H9 (cell line): ENCODE measurements at regions not wholly inside any gene's neighbourhood (a gene's known extent, or its start where the extent isn't known, plus 50 kb on each side); places are given as distances from the start of the nearest gene placed in this dataset.
A peak's percentile ranks its signal among the peaks of the same experiment; 100 is the strongest.

Source experiments
- DNase-seq: peaks from one replicate; pipeline ENCODE4 v3.0.0-alpha.2; 2017
- H2AFZ ChIP-seq: one replicate; pipeline ENCODE4 v1.6.1; 2013; ENCODE audit warnings: mild to moderate bottlenecking, low read length, control low read depth, moderate library complexity
- H2AK5ac ChIP-seq: 2 replicates; pipeline ENCODE4 v1.6.1; 2013; ENCODE audit warnings: low read length, control low read depth, mixed read lengths; ENCODE audit not compliant: insufficient read length
- H2BK120ac ChIP-seq: one replicate; pipeline ENCODE4 v1.6.1; 2013; ENCODE audit warnings: low read depth, mild to moderate bottlenecking, low read length, control low read depth, inconsistent platforms; ENCODE audit not compliant: poor library complexity, severe bottlenecking
- H2BK12ac ChIP-seq: 2 replicates; pipeline ENCODE4 v1.6.1; 2013; ENCODE audit warnings: low read length, control low read depth, mixed read lengths, low read depth; ENCODE audit not compliant: insufficient read length
- H2BK15ac ChIP-seq: 2 replicates; pipeline ENCODE4 v1.6.1; 2013; ENCODE audit warnings: low read depth, low read length, control low read depth
- H2BK20ac ChIP-seq: one replicate; pipeline ENCODE4 v1.6.1; 2013; ENCODE audit warnings: low read depth, mild to moderate bottlenecking, low read length, control low read depth, inconsistent platforms; ENCODE audit not compliant: poor library complexity, severe bottlenecking
- H2BK5ac ChIP-seq: 2 replicates; pipeline ENCODE4 v1.6.1; 2013; ENCODE audit warnings: low read length, control low read depth, mixed read lengths; ENCODE audit not compliant: insufficient read length
- H3K14ac ChIP-seq: 2 replicates; pipeline ENCODE4 v1.6.1; 2013; ENCODE audit warnings: low read length, control low read depth; ENCODE audit not compliant: insufficient read depth
- H3K18ac ChIP-seq: 2 replicates; pipeline ENCODE4 v1.6.1; 2013; ENCODE audit warnings: low read depth, mild to moderate bottlenecking, mixed read lengths, low read length, control low read depth; ENCODE audit not compliant: insufficient read length
- H3K23ac ChIP-seq: 2 replicates; pipeline ENCODE4 v1.6.1; 2013; ENCODE audit warnings: low read length, control low read depth, mixed read lengths, low read depth; ENCODE audit not compliant: insufficient read length
- H3K23me2 ChIP-seq: 2 replicates; pipeline ENCODE4 v1.6.1; 2013; ENCODE audit warnings: low read depth, mild to moderate bottlenecking, mixed read lengths, low read length, control low read depth; ENCODE audit not compliant: insufficient read length, poor library complexity, severe bottlenecking
- H3K27ac ChIP-seq: 2 replicates; pipeline ENCODE4 v1.5.1; 2013; ENCODE audit warnings: low read length, control low read depth, mixed read lengths, low read depth; ENCODE audit not compliant: insufficient read length
- H3K27me3 ChIP-seq: 2 replicates; pipeline ENCODE4 v1.6.1; 2013; ENCODE audit warnings: low read length, control low read depth, inconsistent platforms; ENCODE audit not compliant: insufficient read depth
- H3K4ac ChIP-seq: 2 replicates; pipeline ENCODE4 v1.6.1; 2013; ENCODE audit warnings: low read depth, mild to moderate bottlenecking, control low read depth, inconsistent platforms, low read length, moderate library complexity
- H3K4me1 ChIP-seq: 2 replicates; pipeline ENCODE4 v1.6.1; 2013; ENCODE audit warnings: low read length, control low read depth, inconsistent platforms; ENCODE audit not compliant: insufficient read depth
- H3K4me2 ChIP-seq: 2 replicates; pipeline ENCODE4 v1.6.1; 2013; ENCODE audit warnings: low read length, control low read depth, mixed read lengths; ENCODE audit not compliant: insufficient read length, insufficient read depth
- H3K56ac ChIP-seq: 2 replicates; pipeline ENCODE4 v1.6.1; 2013; ENCODE audit warnings: low read depth, mild to moderate bottlenecking, mixed read lengths, low read length, control low read depth; ENCODE audit not compliant: insufficient read length
- H3K79me1 ChIP-seq: 2 replicates; pipeline ENCODE4 v1.6.1; 2013; ENCODE audit warnings: low read depth, mild to moderate bottlenecking, moderate library complexity, low read length, control low read depth, inconsistent platforms; ENCODE audit not compliant: insufficient read depth, poor library complexity, severe bottlenecking
- H3K79me2 ChIP-seq: 2 replicates; pipeline ENCODE4 v1.6.1; 2013; ENCODE audit warnings: low read length, control low read depth, inconsistent platforms; ENCODE audit not compliant: insufficient read depth
- H3K9ac ChIP-seq: 2 replicates; pipeline ENCODE4 v1.6.1; 2013; ENCODE audit warnings: low read length, control low read depth, mixed read lengths; ENCODE audit not compliant: insufficient read length; ENCODE audit errors: extremely low read depth
- H3K9me3 ChIP-seq: one replicate; pipeline ENCODE4 v1.6.1; 2013; ENCODE audit warnings: low read depth, low read length, inconsistent platforms; ENCODE audit not compliant: control insufficient read depth
- H3T11ph ChIP-seq: one replicate; pipeline ENCODE4 v1.6.1; 2013; ENCODE audit warnings: mild to moderate bottlenecking, low read length, control low read depth, inconsistent platforms
- H4K20me1 ChIP-seq: one replicate; pipeline ENCODE4 v1.6.1; 2013; ENCODE audit not compliant: control insufficient read depth, insufficient read length, insufficient read depth
- H4K5ac ChIP-seq: 2 replicates; pipeline ENCODE4 v1.6.1; 2013; ENCODE audit warnings: low read depth, mild to moderate bottlenecking, mixed read lengths, low read length, control low read depth; ENCODE audit not compliant: insufficient read length
- H4K8ac ChIP-seq: replicated peaks from 2 replicates; pipeline ENCODE4 v1.6.1; 2013; ENCODE audit warnings: low read length, control low read depth, mixed read lengths, low read depth; ENCODE audit not compliant: insufficient read length
- H4K91ac ChIP-seq: 2 replicates; pipeline ENCODE4 v1.6.1; 2013; ENCODE audit warnings: low read depth, mild to moderate bottlenecking, moderate library complexity, mixed read lengths, low read length, control low read depth; ENCODE audit not compliant: insufficient read length
- H3K27ac Mint-ChIP-seq, 3 experiments: 2 replicates in 2 of 3; 3 replicates in 1 of 3; pipeline ENCODE4 v1.8.0; 2020 to 2021; ENCODE audit warnings: mixed read lengths in 3 of 3, mild to moderate bottlenecking in 1 of 3, moderate library complexity in 1 of 3
- H3K27me3 Mint-ChIP-seq: 2 replicates; pipeline ENCODE4 v1.8.0; 2021; ENCODE audit warnings: low read depth, mild to moderate bottlenecking, moderate library complexity, mixed read lengths
- H3K36me3 Mint-ChIP-seq, 3 experiments: 2 replicates in 2 of 3; 3 replicates in 1 of 3; pipeline ENCODE4 v1.8.0; 2020 to 2021; ENCODE audit warnings: low read depth in 3 of 3, mixed read lengths in 3 of 3; ENCODE audit not compliant: insufficient read depth in 1 of 3
- H3K4me1 Mint-ChIP-seq, 2 experiments: 2 replicates each; pipeline ENCODE4 v1.8.0; 2020; ENCODE audit warnings: mixed read lengths in 2 of 2
- H3K4me3 Mint-ChIP-seq, 2 experiments: 2 replicates in 1 of 2; 3 replicates in 1 of 2; pipeline ENCODE4 v1.8.0; 2020 to 2021; ENCODE audit warnings: mild to moderate bottlenecking in 2 of 2, mixed read lengths in 2 of 2, moderate library complexity in 1 of 2
- H3K9me3 Mint-ChIP-seq, 2 experiments: 2 replicates in 1 of 2; 3 replicates in 1 of 2; pipeline ENCODE4 v1.8.0; 2020; ENCODE audit warnings: mild to moderate bottlenecking in 2 of 2, mixed read lengths in 2 of 2, moderate library complexity in 1 of 2
- CTCF ChIP-seq: fragments of 200-600 bp; sonication (generic); conservative IDR thresholded peaks from 3 replicates; pipeline ENCODE4 v1.8.0; 2021; ENCODE audit warnings: antibody characterized with exemption, mild to moderate bottlenecking
- WGBS: extraction: QIAGEN DNeasy Blood & Tissue Kit; methylation state at CpG from one replicate; pipeline ENCODE4 v1.1.7; 2013; ENCODE audit warnings: missing lambda C conversion rate, low lambda C conversion rate, mixed read lengths; ENCODE audit not compliant: insufficient read length; ENCODE audit errors: extremely low coverage; 5-methylcytosine and 5-hydroxymethylcytosine counted together

DNA sequence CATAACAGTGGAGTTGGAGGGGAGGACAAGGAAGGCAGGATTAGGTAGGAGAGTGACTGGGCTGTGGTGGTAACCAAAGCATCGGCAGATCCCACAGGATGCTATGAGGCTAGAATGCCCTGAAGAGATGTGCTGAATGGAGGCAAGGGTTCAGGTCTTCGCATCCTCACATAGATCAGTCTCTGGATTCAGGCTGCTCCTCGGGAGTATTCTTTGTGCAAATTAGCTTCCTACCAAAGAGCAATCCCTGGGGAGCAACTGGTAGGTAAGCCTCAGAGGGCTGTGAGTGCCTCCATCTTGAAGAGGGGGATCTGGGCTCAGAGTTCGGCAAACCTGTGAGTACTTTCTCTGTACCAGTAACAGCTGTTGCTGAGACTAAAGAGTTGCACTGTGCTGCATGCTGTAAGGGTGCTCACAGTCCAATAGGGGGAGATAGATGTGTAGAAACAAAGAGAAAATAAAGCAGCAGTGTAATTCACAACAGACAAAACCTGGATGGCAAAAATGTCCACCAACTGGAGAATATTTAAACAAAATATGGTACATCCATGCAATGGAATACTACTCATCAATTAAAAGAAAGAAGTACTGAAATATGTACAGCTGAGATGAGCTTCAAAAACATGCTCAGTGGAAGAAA lies 322.4 kb upstream of the DEPDC1 start:
- Histone ChIP-seq H3K18ac (no peak overlapping the region), H3K56ac (no peak overlapping the region), H2BK12ac (no peak overlapping the region), H2AFZ (no peak overlapping the region), H2BK20ac (no peak overlapping the region), H2BK15ac (no peak overlapping the region), H3K23ac (no peak overlapping the region), H2AK5ac (no peak overlapping the region), H2BK5ac (no peak overlapping the region), H3K9ac (no peak overlapping the region), H3K9me3 (no peaks in the 10 kb centered on the region), H3K4me1 (no peaks in the 10 kb centered on the region), H4K5ac (no peak overlapping the region), H3K4me2 (no peak overlapping the region), H3K79me2 (no peaks in the 10 kb centered on the region), H2BK120ac (no peak overlapping the region), H3K79me1 (no peaks in the 10 kb centered on the region), H3K27me3 (no peaks in the 10 kb centered on the region), H3K27ac (no peak overlapping the region), H4K8ac (no peak overlapping the region), H4K91ac (no peak overlapping the region), H3K14ac (no peak overlapping the region), H4K20me1 (no peaks in the 10 kb centered on the region), H3T11ph (no peak overlapping the region), H3K23me2 (no peaks in the 10 kb centered on the region), H3K4ac (no peak overlapping the region)
- WGBS, result no CpG with 5 or more reads among the region's 4 CpGs
- H3K4me1 Mint-ChIP-seq, result peaks cover 0 to 2% of the 10 kb centered on the region in 2 experiments; a peak in 1 of 4 replicates
- H3K27ac Mint-ChIP-seq, result no peak overlapping the region
- no peaks in the 10 kb centered on the region for H3K36me3 Mint-ChIP-seq
- DNase-seq, result peak; percentile 42
- peak; percentile 71 for TF ChIP-seq CTCF
- no peaks in the 10 kb centered on the region for H3K9me3 Mint-ChIP-seq
- no peak overlapping the region for H3K4me3 Mint-ChIP-seq
- no peaks in the 10 kb centered on the region for H3K27me3 Mint-ChIP-seq
